HL-60 (cell line): ENCODE measurements at regions not wholly inside any gene's neighbourhood (a gene's known extent, or its start where the extent isn't known, plus 50 kb on each side); places are given as distances from the start of the nearest gene placed in this dataset.

Experiments used
- GABPA ChIP-seq: IDR thresholded peaks from 2 replicates; pipeline ENCODE4 v1.6.1; 2012; ENCODE audit warnings: low read depth
- POLR2AphosphoS5 ChIP-seq: IDR thresholded peaks from 2 replicates; pipeline ENCODE4 v1.6.1; 2012; ENCODE audit warnings: low read depth
- TF ChIP-seq, protein P1 (sequence below): IDR thresholded peaks from one replicate; pipeline ENCODE4 v1.5.1; 2011; ENCODE audit warnings: low read length, control low read depth, inconsistent platforms; ENCODE audit not compliant: insufficient read depth
- TF ChIP-seq, protein P2 (sequence below): IDR thresholded peaks from 2 replicates; pipeline ENCODE4 v1.6.1; 2012; ENCODE audit warnings: low read depth; ENCODE audit not compliant: insufficient replicate concordance

DNA sequence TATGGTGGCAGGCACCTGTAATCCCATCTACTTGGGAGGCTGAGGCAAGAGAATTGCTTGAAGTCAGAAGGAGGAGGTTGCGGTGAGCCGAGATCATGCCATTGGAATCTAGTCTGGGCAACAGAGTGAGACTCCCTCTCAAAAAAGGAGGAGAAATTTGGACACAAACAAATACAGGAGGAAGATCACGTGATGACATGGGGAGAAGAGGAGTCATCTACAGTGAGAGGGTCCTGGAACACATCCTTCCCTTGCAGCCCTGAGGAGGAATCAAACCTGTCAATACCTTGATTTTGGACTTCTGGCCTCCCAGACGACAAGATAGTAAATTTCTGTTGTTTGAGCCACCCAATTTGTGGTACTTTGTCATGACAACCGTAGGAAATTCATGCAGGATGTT lies 671.9 kb upstream of the EEF2KMT start:
- TF ChIP-seq, protein P1, sequence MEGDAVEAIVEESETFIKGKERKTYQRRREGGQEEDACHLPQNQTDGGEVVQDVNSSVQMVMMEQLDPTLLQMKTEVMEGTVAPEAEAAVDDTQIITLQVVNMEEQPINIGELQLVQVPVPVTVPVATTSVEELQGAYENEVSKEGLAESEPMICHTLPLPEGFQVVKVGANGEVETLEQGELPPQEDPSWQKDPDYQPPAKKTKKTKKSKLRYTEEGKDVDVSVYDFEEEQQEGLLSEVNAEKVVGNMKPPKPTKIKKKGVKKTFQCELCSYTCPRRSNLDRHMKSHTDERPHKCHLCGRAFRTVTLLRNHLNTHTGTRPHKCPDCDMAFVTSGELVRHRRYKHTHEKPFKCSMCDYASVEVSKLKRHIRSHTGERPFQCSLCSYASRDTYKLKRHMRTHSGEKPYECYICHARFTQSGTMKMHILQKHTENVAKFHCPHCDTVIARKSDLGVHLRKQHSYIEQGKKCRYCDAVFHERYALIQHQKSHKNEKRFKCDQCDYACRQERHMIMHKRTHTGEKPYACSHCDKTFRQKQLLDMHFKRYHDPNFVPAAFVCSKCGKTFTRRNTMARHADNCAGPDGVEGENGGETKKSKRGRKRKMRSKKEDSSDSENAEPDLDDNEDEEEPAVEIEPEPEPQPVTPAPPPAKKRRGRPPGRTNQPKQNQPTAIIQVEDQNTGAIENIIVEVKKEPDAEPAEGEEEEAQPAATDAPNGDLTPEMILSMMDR = no peak
- TF ChIP-seq GABPA (no peak), POLR2AphosphoS5 (no peak)
- TF ChIP-seq, protein P2, sequence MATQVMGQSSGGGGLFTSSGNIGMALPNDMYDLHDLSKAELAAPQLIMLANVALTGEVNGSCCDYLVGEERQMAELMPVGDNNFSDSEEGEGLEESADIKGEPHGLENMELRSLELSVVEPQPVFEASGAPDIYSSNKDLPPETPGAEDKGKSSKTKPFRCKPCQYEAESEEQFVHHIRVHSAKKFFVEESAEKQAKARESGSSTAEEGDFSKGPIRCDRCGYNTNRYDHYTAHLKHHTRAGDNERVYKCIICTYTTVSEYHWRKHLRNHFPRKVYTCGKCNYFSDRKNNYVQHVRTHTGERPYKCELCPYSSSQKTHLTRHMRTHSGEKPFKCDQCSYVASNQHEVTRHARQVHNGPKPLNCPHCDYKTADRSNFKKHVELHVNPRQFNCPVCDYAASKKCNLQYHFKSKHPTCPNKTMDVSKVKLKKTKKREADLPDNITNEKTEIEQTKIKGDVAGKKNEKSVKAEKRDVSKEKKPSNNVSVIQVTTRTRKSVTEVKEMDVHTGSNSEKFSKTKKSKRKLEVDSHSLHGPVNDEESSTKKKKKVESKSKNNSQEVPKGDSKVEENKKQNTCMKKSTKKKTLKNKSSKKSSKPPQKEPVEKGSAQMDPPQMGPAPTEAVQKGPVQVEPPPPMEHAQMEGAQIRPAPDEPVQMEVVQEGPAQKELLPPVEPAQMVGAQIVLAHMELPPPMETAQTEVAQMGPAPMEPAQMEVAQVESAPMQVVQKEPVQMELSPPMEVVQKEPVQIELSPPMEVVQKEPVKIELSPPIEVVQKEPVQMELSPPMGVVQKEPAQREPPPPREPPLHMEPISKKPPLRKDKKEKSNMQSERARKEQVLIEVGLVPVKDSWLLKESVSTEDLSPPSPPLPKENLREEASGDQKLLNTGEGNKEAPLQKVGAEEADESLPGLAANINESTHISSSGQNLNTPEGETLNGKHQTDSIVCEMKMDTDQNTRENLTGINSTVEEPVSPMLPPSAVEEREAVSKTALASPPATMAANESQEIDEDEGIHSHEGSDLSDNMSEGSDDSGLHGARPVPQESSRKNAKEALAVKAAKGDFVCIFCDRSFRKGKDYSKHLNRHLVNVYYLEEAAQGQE = no peak
